ENCODE measurements at regions not wholly inside any gene's neighbourhood (a gene's known extent, or its start where the extent isn't known, plus 50 kb on each side); places are given as distances from the start of the nearest gene placed in this dataset.

- DNase-seq, result no peak
These were observed 483.7 kb upstream of the LRRN3 start for GRCh38 chr7:110607050-110607857.

GRCh38 chr7:110609336-110609735 lies 481.6 kb upstream of the LRRN3 start:
- no peak for DNase-seq

GRCh38 chr7:110612680-110613079 lies 478.2 kb upstream of the LRRN3 start:
- no peak for DNase-seq

Measured in SW 1271 (cell line).